ENCODE measurements at regions not wholly inside any gene's neighbourhood (a gene's known extent, or its start where the extent isn't known, plus 50 kb on each side); places are given as distances from the start of the nearest gene placed in this dataset.

GRCh38 chr11:38305682-38306081 is 1707.6 kb upstream of the RAG2 start:
- WGBS (ENCODE audit: insufficient coverage, insufficient replicate concordance, low lambda C conversion rate, missing lambda C conversion rate), result 41% methylated on average over 6 of the region's 6 CpGs
- Histone ChIP-seq H3K27ac (ENCODE audit: control insufficient read depth, insufficient read depth) (no peak overlapping the region), H3K9me3 (replicated peaks; ENCODE audit: control insufficient read depth, insufficient read depth, low read length) (no peaks in the 10 kb centered on the region), H3K36me3 (ENCODE audit: control insufficient read depth in 2 of 2, insufficient read depth in 2 of 2, low read length in 1 of 2) (no peaks in the 10 kb centered on the region), H3K4me1 (ENCODE audit: control insufficient read depth, insufficient read depth, low read length) (no peaks in the 10 kb centered on the region), H3K9ac (ENCODE audit: control insufficient read depth, insufficient read depth, low read length) (no peak overlapping the region), H2AFZ (ENCODE audit: control insufficient read depth, low read depth, low read length) (no peak overlapping the region), H3K4me3 (no peak overlapping the region), H3K4me2 (ENCODE audit: control insufficient read depth, insufficient read depth) (no peak overlapping the region), H4K20me1 (ENCODE audit: control insufficient read depth, insufficient read depth) (no peaks in the 10 kb centered on the region), H3K27me3 (replicated peaks in 1 of 2; ENCODE audit: control insufficient read depth in 2 of 2, insufficient read depth in 2 of 2, low read length in 1 of 2) (no peaks in the 10 kb centered on the region), H3K79me2 (ENCODE audit: control insufficient read depth, insufficient read depth, low read length) (no peaks in the 10 kb centered on the region)
- DNase-seq (ENCODE audit: low read depth, low spot score), result no peak
- ChIA-PET POLR2A (no interaction called here), SMC1A (ENCODE audit: uncharacterized antibody, unreplicated experiment) (no interaction called here), RAD21 (ENCODE audit: unreplicated experiment) (no interaction called here), CTCF (no interaction called here)
- intact Hi-C loops (cut with micrococcal nuclease; ENCODE audit: unreplicated experiment) (no loop called here), in situ Hi-C loops (cut with MboI) (no loop called here)
- TF ChIP-seq POLR2A (IDR thresholded peaks at IDR 0.05; ENCODE audit: low read depth, low read length), result no peak
- ATAC-seq, result no peak
- BruUV-seq (replicated peaks), result no TSS peak
- FAIRE-seq, result no peak

- in situ Hi-C loops (cut with MboI), result no loop called here
- Histone ChIP-seq H3K9ac (ENCODE audit: control insufficient read depth, insufficient read depth, low read length) (no peak overlapping the region), H3K27me3 (replicated peaks in 1 of 2; ENCODE audit: control insufficient read depth in 2 of 2, insufficient read depth in 2 of 2, low read length in 1 of 2) (no peaks in the 10 kb centered on the region), H2AFZ (ENCODE audit: control insufficient read depth, low read depth, low read length) (no peak overlapping the region), H3K27ac (ENCODE audit: control insufficient read depth, insufficient read depth) (no peak overlapping the region), H3K9me3 (replicated peaks; ENCODE audit: control insufficient read depth, insufficient read depth, low read length) (no peaks in the 10 kb centered on the region), H3K4me1 (ENCODE audit: control insufficient read depth, insufficient read depth, low read length) (no peaks in the 10 kb centered on the region), H3K4me3 (no peak overlapping the region), H3K4me2 (ENCODE audit: control insufficient read depth, insufficient read depth) (no peak overlapping the region), H3K79me2 (ENCODE audit: control insufficient read depth, insufficient read depth, low read length) (no peaks in the 10 kb centered on the region), H3K36me3 (ENCODE audit: control insufficient read depth in 2 of 2, insufficient read depth in 2 of 2, low read length in 1 of 2) (no peaks in the 10 kb centered on the region), H4K20me1 (ENCODE audit: control insufficient read depth, insufficient read depth) (no peaks in the 10 kb centered on the region)
- ChIA-PET RAD21 (ENCODE audit: unreplicated experiment) (no interaction called here), POLR2A (no interaction called here), CTCF (no interaction called here), SMC1A (ENCODE audit: uncharacterized antibody, unreplicated experiment) (no interaction called here)
- DNase-seq (ENCODE audit: low read depth, low spot score) (no peak), ATAC-seq (no peak), FAIRE-seq (no peak)
- TF ChIP-seq SMC3 (IDR thresholded peaks at IDR 0.05; ENCODE audit: borderline replicate concordance, low read length) (no peak), HDAC2 (IDR thresholded peaks at IDR 0.05) (no peak), TCF7 (IDR thresholded peaks at IDR 0.05; ENCODE audit: borderline replicate concordance) (no peak), ZBTB11 (CRISPR knock-in tag; IDR thresholded peaks at IDR 0.05) (no peak), NFYA (IDR thresholded peaks at IDR 0.05; ENCODE audit: borderline replicate concordance, low read depth, low read length) (no peak), NR2C1 (IDR thresholded peaks at IDR 0.05) (no peak), ATF7 (IDR thresholded peaks at IDR 0.05; ENCODE audit: low read depth) (no peak), CEBPB (IDR thresholded peaks at IDR 0.05; ENCODE audit: borderline replicate concordance in 1 of 2, low read depth in 2 of 2, low read length in 2 of 2) (no peak), NFYB (IDR thresholded peaks at IDR 0.05; ENCODE audit: insufficient read depth, low read depth, low read length) (no peak), WRNIP1 (IDR thresholded peaks at IDR 0.05; ENCODE audit: borderline replicate concordance, low read depth, low read length) (no peak), NR2F1 (conservative IDR thresholded peaks at IDR 0.05) (no peak), FOS (IDR thresholded peaks at IDR 0.05; ENCODE audit: borderline replicate concordance, extremely low read depth, insufficient read length) (no peak), SREBF2 (IDR thresholded peaks at IDR 0.05; ENCODE audit: low read length) (no peak), CBFB (IDR thresholded peaks at IDR 0.05; ENCODE audit: low read depth) (no peak), TBL1XR1 (IDR thresholded peaks at IDR 0.05; ENCODE audit: low read depth, low read length) (no peak)
- BruUV-seq (replicated peaks), result no TSS peak
- intact Hi-C loops (cut with micrococcal nuclease; ENCODE audit: unreplicated experiment), result no loop called here
- 0% methylated on average over 2 of the region's 2 CpGs for WGBS (ENCODE audit: insufficient coverage, insufficient replicate concordance, low lambda C conversion rate, missing lambda C conversion rate)
Measured at GRCh38 chr11:38304926-38305325, 1706.9 kb upstream of the RAG2 start.

All from GM12878 (cell line).